Stomach (tissue), 4 donors: ENCODE measurements at regions not wholly inside any gene's neighbourhood (a gene's known extent, or its start where the extent isn't known, plus 50 kb on each side); places are given as distances from the start of the nearest gene placed in this dataset.

Experiments used
- POLR2AphosphoS5 ChIP-seq, 3 donors: sonication (generic); formaldehyde crosslinking; IDR thresholded peaks; one replicate each; pipeline ENCODE4 v1.6.1; 2016; ENCODE audit warnings: antibody characterized with exemption in 3 of 3
- TF ChIP-seq, protein P1 (sequence below), 7 experiments: fragments of 450-650 bp in 4 of 7; fragments of 200-600 bp in 3 of 7; sonication (generic) in 3 of 7; IDR thresholded peaks; one replicate each; pipeline ENCODE4 v1.5.1; 2016 to 2019; ENCODE audit warnings: antibody characterized with exemption in 7 of 7, control low read depth in 2 of 7, mild to moderate bottlenecking in 1 of 7

DNA sequence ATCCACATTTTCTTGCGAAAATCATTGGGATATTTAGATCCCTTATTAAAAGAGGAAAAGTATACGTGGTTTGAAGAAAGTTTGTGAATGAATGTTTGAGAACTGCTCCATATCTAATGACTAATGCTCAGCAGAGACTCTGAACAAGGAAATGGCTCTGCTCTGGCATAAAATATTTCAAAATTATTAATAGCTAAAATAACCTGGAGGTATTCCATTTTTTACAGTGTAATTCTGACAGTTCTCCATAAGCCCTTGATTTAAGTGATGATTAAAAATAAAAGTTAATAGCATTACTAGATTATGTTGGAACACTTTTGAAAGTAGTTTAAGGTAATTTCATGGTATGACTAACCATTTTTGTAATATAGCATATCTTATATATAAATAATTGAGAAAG is 1276.9 kb upstream of the TENM3 start:
- TF ChIP-seq, protein P1, sequence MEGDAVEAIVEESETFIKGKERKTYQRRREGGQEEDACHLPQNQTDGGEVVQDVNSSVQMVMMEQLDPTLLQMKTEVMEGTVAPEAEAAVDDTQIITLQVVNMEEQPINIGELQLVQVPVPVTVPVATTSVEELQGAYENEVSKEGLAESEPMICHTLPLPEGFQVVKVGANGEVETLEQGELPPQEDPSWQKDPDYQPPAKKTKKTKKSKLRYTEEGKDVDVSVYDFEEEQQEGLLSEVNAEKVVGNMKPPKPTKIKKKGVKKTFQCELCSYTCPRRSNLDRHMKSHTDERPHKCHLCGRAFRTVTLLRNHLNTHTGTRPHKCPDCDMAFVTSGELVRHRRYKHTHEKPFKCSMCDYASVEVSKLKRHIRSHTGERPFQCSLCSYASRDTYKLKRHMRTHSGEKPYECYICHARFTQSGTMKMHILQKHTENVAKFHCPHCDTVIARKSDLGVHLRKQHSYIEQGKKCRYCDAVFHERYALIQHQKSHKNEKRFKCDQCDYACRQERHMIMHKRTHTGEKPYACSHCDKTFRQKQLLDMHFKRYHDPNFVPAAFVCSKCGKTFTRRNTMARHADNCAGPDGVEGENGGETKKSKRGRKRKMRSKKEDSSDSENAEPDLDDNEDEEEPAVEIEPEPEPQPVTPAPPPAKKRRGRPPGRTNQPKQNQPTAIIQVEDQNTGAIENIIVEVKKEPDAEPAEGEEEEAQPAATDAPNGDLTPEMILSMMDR (IDR thresholded peaks at IDR 0.05), result no peak
- TF ChIP-seq POLR2AphosphoS5 (IDR thresholded peaks at IDR 0.05), result no peak
